Thyroid gland (tissue), 4 donors: ENCODE measurements at regions not wholly inside any gene's neighbourhood (a gene's known extent, or its start where the extent isn't known, plus 50 kb on each side); places are given as distances from the start of the nearest gene placed in this dataset.

Experiments used
- POLR2A ChIP-seq, 2 donors: fragments of 450-650 bp; IDR thresholded peaks; one replicate each; pipeline ENCODE4 v1.6.1; 2017; ENCODE audit warnings: antibody characterized with exemption in 2 of 2, mild to moderate bottlenecking in 2 of 2, moderate library complexity in 1 of 2
- TF ChIP-seq, protein P1 (sequence below), 6 experiments: fragments of 200-600 bp in 3 of 6; fragments of 450-650 bp in 3 of 6; sonication (generic) in 3 of 6; IDR thresholded peaks; one replicate each; pipeline ENCODE4 v1.5.1; 2016 to 2019; ENCODE audit warnings: antibody characterized with exemption in 6 of 6, mild to moderate bottlenecking in 2 of 6, inconsistent platforms in 1 of 6, moderate library complexity in 1 of 6

DNA sequence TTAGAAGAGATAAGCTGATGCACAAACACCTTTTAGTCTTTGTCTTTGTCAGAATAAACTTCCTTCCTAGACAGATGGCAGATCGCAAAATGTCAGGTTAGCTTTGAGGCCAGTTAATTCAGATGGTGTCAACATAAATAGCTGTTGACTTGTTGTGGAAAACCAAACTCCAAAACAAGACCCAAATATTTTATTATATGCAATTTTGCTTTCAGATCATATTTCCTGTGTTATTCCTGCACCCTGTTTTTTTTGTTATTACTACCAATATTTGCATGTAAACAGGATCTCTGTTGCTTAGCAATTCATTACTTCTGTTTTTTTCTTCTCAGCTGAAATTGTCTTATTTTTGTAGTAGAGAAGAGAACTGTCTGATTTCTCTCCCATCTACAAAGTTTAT, 316.0 kb downstream of the ETS1 start:
- TF ChIP-seq, protein P1, sequence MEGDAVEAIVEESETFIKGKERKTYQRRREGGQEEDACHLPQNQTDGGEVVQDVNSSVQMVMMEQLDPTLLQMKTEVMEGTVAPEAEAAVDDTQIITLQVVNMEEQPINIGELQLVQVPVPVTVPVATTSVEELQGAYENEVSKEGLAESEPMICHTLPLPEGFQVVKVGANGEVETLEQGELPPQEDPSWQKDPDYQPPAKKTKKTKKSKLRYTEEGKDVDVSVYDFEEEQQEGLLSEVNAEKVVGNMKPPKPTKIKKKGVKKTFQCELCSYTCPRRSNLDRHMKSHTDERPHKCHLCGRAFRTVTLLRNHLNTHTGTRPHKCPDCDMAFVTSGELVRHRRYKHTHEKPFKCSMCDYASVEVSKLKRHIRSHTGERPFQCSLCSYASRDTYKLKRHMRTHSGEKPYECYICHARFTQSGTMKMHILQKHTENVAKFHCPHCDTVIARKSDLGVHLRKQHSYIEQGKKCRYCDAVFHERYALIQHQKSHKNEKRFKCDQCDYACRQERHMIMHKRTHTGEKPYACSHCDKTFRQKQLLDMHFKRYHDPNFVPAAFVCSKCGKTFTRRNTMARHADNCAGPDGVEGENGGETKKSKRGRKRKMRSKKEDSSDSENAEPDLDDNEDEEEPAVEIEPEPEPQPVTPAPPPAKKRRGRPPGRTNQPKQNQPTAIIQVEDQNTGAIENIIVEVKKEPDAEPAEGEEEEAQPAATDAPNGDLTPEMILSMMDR (IDR thresholded peaks at IDR 0.05) = no peak
- no peak for TF ChIP-seq POLR2A (IDR thresholded peaks at IDR 0.05)
